ENCODE measurements at regions not wholly inside any gene's neighbourhood (a gene's known extent, or its start where the extent isn't known, plus 50 kb on each side); places are given as distances from the start of the nearest gene placed in this dataset.

DNA sequence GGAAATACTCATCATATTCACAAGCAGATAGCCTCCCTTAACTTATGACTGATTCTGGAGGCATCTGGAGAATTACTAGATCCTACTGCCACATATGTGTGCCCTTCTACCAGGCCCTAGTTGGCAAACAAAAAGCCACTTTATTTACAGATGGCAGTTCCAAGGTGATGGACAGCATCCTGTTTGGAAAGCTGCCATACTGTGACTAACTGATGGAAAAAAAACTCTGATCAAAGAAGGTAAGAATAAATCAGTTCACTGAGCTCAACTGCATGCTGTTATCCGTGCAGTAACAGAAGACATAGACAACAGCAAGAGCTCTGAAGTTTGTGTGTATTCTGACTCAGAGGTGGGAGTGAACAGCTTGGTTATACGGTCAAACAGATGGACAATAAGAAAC, 279.8 kb upstream of the POU5F2 start:
- H3K9me1 ChIP-seq (replicated peaks; ENCODE audit: control insufficient read depth, extremely low read depth, insufficient read depth, low read length): no peaks in the 10 kb centered on the region
- H3K4me3 ChIP-seq (replicated peaks in 1 of 3; ENCODE audit: insufficient read depth in 1 of 3, low read depth in 1 of 3, low read length in 3 of 3): no peak overlapping the region
- dilution Hi-C loops (cut with MboI; ENCODE audit: extremely low pct_ligation_motif_present, low sequenced_read_pairs) (no loop called here), intact Hi-C loops (cut with micrococcal nuclease) (loop anchor here (10.0 kb wide), 1 partner anchor 436 kb away; the partner anchor contains the start of genes NR2F1 and NR2F1-AS1)
- no TSS peak for BruUV-seq (replicated peaks)
- peaks cover 8% of the 10 kb centered on the region for H3K4me1 ChIP-seq (ENCODE audit: control insufficient read depth, extremely low read depth, insufficient read depth, low read length)
- no peak overlapping the region for H3K4me2 ChIP-seq (ENCODE audit: insufficient read depth, low read length)
- H3K79me2 ChIP-seq (ENCODE audit: control insufficient read depth, insufficient read depth, low read length): no peaks in the 10 kb centered on the region
- TF ChIP-seq MAX (IDR thresholded peaks at IDR 0.05; ENCODE audit: insufficient read depth, insufficient read length) (no peak), GATA2 (IDR thresholded peaks at IDR 0.05; ENCODE audit: insufficient read depth, insufficient read length, low read depth, low read length) (no peak), JUN (IDR thresholded peaks at IDR 0.05; ENCODE audit: borderline replicate concordance, insufficient read depth, insufficient read length, low read depth) (peak; percentile 34), FOS (IDR thresholded peaks at IDR 0.05; ENCODE audit: borderline replicate concordance, insufficient read depth, low read length) (peak; percentile 49), POLR2AphosphoS5 (IDR thresholded peaks at IDR 0.05; ENCODE audit: insufficient read depth, low read depth, low read length) (peak; percentile 19), EZH2 (IDR thresholded peaks at IDR 0.05; ENCODE audit: borderline replicate concordance, low read depth, low read length, severe bottlenecking) (no peak), MYC (IDR thresholded peaks at IDR 0.05; ENCODE audit: low read depth, low read length) (no peak), POLR2A (IDR thresholded peaks at IDR 0.05; ENCODE audit: low read depth, low read length) (no peak)
- TF ChIP-seq, protein P1, sequence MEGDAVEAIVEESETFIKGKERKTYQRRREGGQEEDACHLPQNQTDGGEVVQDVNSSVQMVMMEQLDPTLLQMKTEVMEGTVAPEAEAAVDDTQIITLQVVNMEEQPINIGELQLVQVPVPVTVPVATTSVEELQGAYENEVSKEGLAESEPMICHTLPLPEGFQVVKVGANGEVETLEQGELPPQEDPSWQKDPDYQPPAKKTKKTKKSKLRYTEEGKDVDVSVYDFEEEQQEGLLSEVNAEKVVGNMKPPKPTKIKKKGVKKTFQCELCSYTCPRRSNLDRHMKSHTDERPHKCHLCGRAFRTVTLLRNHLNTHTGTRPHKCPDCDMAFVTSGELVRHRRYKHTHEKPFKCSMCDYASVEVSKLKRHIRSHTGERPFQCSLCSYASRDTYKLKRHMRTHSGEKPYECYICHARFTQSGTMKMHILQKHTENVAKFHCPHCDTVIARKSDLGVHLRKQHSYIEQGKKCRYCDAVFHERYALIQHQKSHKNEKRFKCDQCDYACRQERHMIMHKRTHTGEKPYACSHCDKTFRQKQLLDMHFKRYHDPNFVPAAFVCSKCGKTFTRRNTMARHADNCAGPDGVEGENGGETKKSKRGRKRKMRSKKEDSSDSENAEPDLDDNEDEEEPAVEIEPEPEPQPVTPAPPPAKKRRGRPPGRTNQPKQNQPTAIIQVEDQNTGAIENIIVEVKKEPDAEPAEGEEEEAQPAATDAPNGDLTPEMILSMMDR (IDR thresholded peaks at IDR 0.05; ENCODE audit: extremely low read depth in 1 of 2, insufficient read depth in 1 of 2, low read depth in 1 of 2, low read length in 2 of 2): no peak
- H2AFZ ChIP-seq (ENCODE audit: low read depth, low read length): no peak overlapping the region
- no peaks in the 10 kb centered on the region for H4K20me1 ChIP-seq (replicated peaks; ENCODE audit: control insufficient read depth, extremely low read depth, insufficient read depth, low read length)
- no peak overlapping the region for H3K9ac ChIP-seq (replicated peaks; ENCODE audit: extremely low read depth, insufficient read depth, low read length)
- no peak overlapping the region for H3K27ac ChIP-seq (ENCODE audit: insufficient read depth, low read depth, low read length)
- H3K36me3 ChIP-seq (ENCODE audit: control insufficient read depth in 2 of 2, extremely low read depth in 1 of 2, insufficient read depth in 2 of 2, low read length in 2 of 2): no peaks in the 10 kb centered on the region
- peak; percentile 73 for FAIRE-seq
- no peaks in the 10 kb centered on the region for H3K9me3 ChIP-seq (replicated peaks; ENCODE audit: control insufficient read depth, insufficient read depth, low read length)
- H3K27me3 ChIP-seq (ENCODE audit: control insufficient read depth in 2 of 2, insufficient read depth in 2 of 2, low read length in 2 of 2): no peaks in the 10 kb centered on the region
- DNase-seq (ENCODE audit: low read depth, low spot score): peak; percentile 84
- ChIA-PET CTCF (no interaction called here), POLR2A (no interaction called here)

Measured in endothelial cell of umbilical vein (primary cell).